NCI-H1694 treated with DMSO at 0.1 percent for 48 hours (cell line): ENCODE measurements at regions not wholly inside any gene's neighbourhood (a gene's known extent, or its start where the extent isn't known, plus 50 kb on each side); places are given as distances from the start of the nearest gene placed in this dataset.

Experiments used
- DNase-seq: peaks from one replicate; lab custom pipeline; 2025; lab: John Stamatoyannopoulos, UW

GRCh38 chr20:51096582-51097267 lies 73.8 kb upstream of the KCNG1 start:
- DNase-seq, result no peak

DNA sequence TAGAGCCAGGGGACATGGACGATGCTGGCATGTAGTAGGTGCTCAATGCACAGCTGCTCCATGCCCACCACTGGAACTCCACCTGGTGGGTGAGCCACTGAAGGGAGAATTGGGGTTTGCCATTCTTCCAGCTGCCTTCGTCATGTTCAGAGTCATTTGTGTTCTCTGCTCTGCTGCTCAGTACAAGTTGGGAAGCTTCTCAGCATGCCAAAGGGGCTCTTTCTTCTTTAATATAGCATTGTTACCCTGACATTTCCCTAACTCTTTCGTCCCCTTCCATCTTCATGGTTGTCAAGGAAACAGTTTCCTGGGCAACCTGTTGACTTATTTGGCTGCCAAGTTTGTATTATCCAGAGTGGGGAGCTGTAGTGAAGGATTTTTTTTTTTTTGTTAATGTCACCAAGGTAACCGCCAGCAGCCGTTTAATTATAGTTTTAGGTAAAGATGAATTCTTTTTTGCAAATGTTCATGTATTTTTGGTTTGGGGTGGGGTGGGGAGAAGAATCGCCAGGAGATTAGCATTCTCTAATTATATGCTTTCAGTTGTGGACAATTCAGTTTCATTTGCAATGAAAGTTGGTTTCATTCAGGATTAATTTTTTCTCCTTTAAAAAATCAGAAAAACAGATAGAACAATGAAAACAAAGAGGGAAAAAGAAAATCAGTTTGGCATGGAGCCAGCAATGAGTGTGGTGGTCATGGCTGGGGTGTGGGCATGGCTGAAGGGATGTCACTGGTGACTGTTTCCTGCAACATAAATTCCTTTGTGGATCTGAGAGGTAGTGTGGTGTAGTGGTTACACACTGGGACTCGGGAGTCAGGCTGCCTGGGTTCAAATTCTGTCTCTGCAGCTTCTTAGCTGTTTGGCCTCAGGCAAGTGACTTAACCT lies 73.0 kb upstream of the KCNG1 start:
- peak; percentile 52 for DNase-seq

DNA sequence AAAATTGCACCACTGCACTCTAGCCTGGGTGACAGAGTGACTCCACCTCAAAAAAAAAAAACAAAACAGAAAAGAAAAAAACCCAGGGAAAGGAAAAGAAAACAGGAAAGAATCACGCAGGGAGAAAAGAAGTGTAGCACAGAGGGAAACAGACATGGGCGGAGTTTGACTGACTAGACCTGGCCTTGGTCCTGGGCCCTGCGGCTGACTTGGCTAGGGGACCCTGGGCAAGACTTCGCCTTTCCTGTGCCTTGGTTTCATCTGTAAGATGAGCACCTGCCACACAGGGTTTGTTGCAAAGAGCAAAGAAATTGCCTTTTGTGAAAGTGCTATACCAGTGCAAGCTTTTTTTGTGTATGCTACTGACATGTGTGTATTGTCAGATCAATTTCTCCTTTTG lies 71.3 kb upstream of the KCNG1 start:
- DNase-seq, result no peak

GRCh38 chr20:51093240-51093763 lies 70.4 kb upstream of the KCNG1 start:
- DNase-seq, result no peak

DNA sequence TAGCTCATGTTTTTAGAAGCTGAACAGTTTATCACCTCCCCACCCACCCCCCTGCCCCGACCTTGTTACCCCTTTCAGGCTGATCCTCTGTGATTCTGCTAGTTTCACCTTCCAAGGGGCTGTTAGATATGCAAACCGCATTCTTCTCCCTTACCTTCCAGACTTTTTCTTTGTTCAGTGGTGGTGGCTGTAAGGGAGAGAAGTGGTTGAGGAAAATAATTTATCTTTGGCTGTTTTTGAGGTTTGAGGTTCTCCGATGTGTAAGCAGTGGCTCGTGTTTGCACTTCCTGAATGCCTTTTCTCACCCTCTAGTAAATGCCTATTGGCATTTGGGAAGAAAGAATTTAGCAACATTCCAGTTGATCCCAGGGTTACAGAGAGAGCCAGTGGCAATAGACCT lies 69.4 kb upstream of the KCNG1 start:
- DNase-seq, result no peak

DNA sequence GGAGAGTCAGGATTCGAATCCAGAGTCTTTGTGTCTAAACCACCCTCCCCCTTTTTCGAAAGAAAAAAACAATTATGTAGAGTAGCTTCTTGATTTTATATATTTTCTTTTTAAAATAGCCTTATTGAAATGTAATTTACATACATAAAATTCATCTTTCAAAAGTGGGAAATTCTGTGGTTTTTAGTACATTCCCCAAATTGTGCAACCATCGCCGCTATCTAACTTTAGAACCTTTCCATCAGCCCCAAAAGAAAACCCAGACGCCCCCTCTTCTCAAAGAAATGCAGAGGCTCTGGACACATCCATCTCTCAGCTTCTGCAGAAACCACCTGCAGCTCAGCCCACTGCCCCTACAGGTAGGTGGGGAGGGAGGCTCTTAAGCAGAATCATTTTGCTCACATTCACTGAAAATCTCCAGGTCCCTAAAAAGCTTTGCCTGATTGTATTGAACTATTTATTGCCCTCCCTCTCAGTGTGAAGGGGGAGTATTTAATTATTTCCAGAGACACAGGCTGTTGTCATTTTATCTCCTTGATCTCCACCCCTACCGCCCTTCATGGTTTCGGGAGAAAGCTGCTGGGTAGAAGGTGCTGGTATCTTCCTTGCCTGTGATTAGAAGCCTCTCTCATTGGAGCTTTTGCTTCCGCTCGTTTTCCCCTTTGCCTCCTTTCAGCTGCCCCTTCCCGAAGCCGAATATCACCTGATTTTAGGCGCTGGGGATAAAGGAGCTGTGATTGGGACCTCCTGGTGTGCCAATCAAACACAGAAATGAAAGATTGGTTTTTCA lies 68.7 kb upstream of the KCNG1 start:
- DNase-seq, result no peak

GRCh38 chr20:51089840-51090239 lies 66.9 kb upstream of the KCNG1 start:
- DNase-seq, result no peak

GRCh38 chr20:51089272-51089781 lies 66.4 kb upstream of the KCNG1 start:
- DNase-seq, result no peak

DNA sequence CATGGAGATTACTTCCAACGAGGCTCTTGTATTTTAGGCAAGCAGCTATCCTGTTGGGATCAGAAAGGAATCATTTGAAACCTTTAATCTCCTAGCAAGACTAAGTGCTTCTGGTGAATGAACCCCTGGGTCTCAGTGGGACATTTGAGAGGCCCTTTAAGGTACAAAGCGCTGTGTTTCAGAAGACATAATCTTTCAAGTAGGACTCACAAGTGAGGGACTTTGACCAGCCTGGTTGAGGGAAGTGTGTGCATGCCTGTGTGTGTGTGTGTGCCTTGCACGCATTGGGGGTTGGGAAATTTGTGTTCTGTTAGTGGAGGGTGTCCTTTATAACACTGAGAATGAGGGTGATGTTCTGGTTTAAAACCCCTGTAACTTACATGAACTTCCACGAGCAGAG lies 64.4 kb upstream of the KCNG1 start:
- DNase-seq, result no peak

GRCh38 chr20:51085769-51086168 lies 62.9 kb upstream of the KCNG1 start:
- no peak for DNase-seq

- DNase-seq, result no peak
These were observed 61.9 kb upstream of the KCNG1 start for GRCh38 chr20:51084593-51085377.

DNA sequence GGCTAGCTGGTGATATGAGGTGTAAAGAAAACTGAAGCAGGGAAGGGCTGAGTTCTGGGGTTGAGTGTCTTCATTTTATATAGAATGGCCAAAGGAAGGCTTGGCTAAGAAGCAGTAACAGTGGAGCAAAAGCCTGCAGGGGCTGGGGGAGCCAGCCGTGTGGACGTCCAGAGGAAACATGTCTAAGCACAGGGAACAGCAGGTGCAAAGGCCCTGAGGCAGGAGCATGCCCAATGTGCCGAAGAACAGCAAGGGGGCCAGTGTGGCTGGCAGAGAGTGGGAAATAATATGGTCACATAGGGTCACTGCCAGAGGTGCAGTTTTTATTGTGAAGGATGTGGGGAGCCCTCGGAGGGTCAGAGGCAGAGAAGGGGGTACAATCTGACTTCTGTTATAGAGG lies 60.5 kb upstream of the KCNG1 start:
- no peak for DNase-seq

GRCh38 chr20:51082988-51083387 lies 60.1 kb upstream of the KCNG1 start:
- DNase-seq, result no peak

- DNase-seq, result no peak
These were observed 57.6 kb upstream of the KCNG1 start for GRCh38 chr20:51080516-51080915.

GRCh38 chr20:51079488-51079887 lies 56.6 kb upstream of the KCNG1 start:
- no peak for DNase-seq

GRCh38 chr20:51077686-51078060 lies 54.8 kb upstream of the KCNG1 start:
- no peak for DNase-seq

- DNase-seq, result peak; percentile 72
These were observed 54.1 kb upstream of the KCNG1 start for GRCh38 chr20:51076786-51077685.

DNA sequence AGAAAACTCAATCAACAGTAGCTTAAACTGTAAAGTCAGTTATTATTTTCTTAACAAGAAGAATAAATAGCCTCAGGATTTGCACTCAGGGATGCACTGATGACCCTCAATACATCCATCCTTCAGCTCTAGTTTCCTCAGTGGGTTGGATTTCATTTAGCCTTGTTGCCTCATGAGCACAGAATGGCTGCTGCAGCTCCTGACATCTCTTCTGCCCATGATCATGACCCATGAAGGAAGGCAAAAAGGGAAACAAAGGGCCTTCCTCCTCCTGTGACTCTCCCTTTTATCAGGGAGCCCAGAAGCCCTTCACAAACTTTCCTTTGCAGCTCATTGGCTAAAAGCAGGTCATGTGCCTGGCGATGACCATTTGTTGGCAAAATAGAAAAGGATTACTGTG lies 51.2 kb upstream of the KCNG1 start:
- no peak for DNase-seq
